ENCODE measurements at regions not wholly inside any gene's neighbourhood (a gene's known extent, or its start where the extent isn't known, plus 50 kb on each side); places are given as distances from the start of the nearest gene placed in this dataset.
A peak's percentile ranks its signal among the peaks of the same experiment; 100 is the strongest.

DNA sequence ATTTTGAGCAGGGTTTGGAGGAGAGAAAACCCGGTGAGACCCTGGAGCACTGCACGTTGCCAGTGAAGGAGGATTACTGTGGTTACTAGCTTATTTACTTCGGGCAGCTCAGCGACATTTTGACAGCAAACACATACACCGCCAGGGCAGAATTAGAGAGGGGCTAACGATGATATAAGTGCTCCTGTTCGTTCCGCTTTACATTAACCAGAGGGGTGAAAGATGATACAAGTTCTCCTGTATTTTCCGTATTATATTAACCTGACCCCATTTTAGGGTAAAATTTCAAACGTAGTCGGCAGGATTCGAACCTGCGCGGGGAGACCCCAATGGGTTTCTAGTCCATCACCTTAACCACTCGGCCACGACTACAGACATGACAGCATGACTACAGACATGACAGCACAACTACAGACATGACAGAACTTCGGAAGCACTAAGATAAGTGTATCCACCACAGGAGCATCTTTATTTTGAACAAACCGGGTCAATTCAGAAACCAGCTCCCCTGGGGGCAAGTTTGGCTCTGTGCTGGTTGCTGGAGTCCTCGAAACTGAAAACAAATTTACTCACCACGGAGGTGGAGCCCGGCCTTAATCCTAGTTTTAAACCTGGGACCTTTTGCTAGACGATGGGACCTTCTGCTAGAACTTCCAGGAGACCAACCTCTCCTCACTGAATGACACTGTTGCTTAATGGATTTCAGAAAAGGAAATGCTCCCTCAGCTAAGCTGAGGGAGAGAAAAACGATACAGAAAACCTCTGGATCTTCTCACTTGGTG is 80.4 kb upstream of the ZNF184 start (continued):
- 0 out of 2 replicates have a peak, but pooled peaks have one; percentile 36 for TF ChIP-seq MAX (IDR thresholded peaks at IDR 0.05)
- TF ChIP-seq SREBF2 (IDR thresholded peaks at IDR 0.05) = peak; percentile 49
- no peak for TF ChIP-seq HOXB5 (CRISPR knock-in tag; IDR thresholded peaks at IDR 0.05)
- TF ChIP-seq MAFK (IDR thresholded peaks at IDR 0.05; ENCODE audit: partially characterized antibody) = no peak
- TF ChIP-seq ZNF302 (CRISPR knock-in tag; IDR thresholded peaks at IDR 0.05) = no peak
- TF ChIP-seq BHLHE40 (IDR thresholded peaks at IDR 0.05; ENCODE audit: low read depth, low read length) = no peak
- TF ChIP-seq, protein P1, sequence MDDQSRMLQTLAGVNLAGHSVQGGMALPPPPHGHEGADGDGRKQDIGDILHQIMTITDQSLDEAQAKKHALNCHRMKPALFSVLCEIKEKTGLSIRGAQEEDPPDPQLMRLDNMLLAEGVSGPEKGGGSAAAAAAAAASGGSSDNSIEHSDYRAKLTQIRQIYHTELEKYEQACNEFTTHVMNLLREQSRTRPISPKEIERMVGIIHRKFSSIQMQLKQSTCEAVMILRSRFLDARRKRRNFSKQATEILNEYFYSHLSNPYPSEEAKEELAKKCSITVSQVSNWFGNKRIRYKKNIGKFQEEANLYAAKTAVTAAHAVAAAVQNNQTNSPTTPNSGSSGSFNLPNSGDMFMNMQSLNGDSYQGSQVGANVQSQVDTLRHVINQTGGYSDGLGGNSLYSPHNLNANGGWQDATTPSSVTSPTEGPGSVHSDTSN (IDR thresholded peaks at IDR 0.05) = peak; percentile 16; the same call in 1 of the 2 replicates
- no peak for TF ChIP-seq HMGXB4 (CRISPR knock-in tag; IDR thresholded peaks at IDR 0.05; ENCODE audit: borderline replicate concordance)
- TF ChIP-seq HES2 (IDR thresholded peaks at IDR 0.05) = no peak
- TF ChIP-seq, protein P2, sequence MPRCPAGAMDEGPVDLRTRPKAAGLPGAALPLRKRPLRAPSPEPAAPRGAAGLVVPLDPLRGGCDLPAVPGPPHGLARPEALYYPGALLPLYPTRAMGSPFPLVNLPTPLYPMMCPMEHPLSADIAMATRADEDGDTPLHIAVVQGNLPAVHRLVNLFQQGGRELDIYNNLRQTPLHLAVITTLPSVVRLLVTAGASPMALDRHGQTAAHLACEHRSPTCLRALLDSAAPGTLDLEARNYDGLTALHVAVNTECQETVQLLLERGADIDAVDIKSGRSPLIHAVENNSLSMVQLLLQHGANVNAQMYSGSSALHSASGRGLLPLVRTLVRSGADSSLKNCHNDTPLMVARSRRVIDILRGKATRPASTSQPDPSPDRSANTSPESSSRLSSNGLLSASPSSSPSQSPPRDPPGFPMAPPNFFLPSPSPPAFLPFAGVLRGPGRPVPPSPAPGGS (IDR thresholded peaks at IDR 0.05) = no peak
- TF ChIP-seq GATA3 (IDR thresholded peaks at IDR 0.05; ENCODE audit: borderline replicate concordance) = 0 out of 2 replicates have a peak, but pooled peaks have one; percentile 9
- TF ChIP-seq FOXS1 (CRISPR knock-in tag; IDR thresholded peaks at IDR 0.05) = no peak
- no peak for TF ChIP-seq HDAC2 (IDR thresholded peaks at IDR 0.05)

GRCh38 chr6:27551607-27552006 is 78.7 kb upstream of the ZNF184 start:
- Histone ChIP-seq H3K4me3 (peak overlapping the region; percentile 40; the same call in 2 of the 3 replicates), H3K9me3 (no peaks in the 10 kb centered on the region), H3K4me1 (peaks cover 10% of the 10 kb centered on the region; the same call in 1 of the 3 replicates), H3K27ac (0 out of 6 replicates have a peak overlapping the region, but pooled peaks of 1 of the 2 experiments have one; percentile 29), H3K4me2 (peak overlapping the region; percentile 74)
- 86% methylated on average over 2 of the region's 2 CpGs for WGBS (ENCODE audit: missing lambda C conversion rate)
- ATAC-seq = no peak
- DNase-seq (ENCODE audit: low read depth in 1 of 2, low spot score in 1 of 2) = no peak
- FAIRE-seq = no peak
- TF ChIP-seq CEBPB (IDR thresholded peaks at IDR 0.05) (no peak), MAX (IDR thresholded peaks at IDR 0.05) (no peak), BHLHE40 (IDR thresholded peaks at IDR 0.05; ENCODE audit: low read depth, low read length) (no peak), RNF2 (IDR thresholded peaks at IDR 0.05; ENCODE audit: borderline replicate concordance, low read depth) (no peak), HDAC2 (IDR thresholded peaks at IDR 0.05) (no peak), ZFP36 (IDR thresholded peaks at IDR 0.05; ENCODE audit: borderline replicate concordance, partially characterized antibody) (no peak), CHD2 (IDR thresholded peaks at IDR 0.05; ENCODE audit: low read length, partially characterized antibody) (no peak)
- TF ChIP-seq, protein P3, sequence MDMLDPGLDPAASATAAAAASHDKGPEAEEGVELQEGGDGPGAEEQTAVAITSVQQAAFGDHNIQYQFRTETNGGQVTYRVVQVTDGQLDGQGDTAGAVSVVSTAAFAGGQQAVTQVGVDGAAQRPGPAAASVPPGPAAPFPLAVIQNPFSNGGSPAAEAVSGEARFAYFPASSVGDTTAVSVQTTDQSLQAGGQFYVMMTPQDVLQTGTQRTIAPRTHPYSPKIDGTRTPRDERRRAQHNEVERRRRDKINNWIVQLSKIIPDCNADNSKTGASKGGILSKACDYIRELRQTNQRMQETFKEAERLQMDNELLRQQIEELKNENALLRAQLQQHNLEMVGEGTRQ (IDR thresholded peaks at IDR 0.05) = no peak
- ChIA-PET CTCF (no interaction called here), POLR2A (no interaction called here)
